Panc1 (cell line): ENCODE measurements at regions not wholly inside any gene's neighbourhood (a gene's known extent, or its start where the extent isn't known, plus 50 kb on each side); places are given as distances from the start of the nearest gene placed in this dataset.

ENCODE experiments used
- ATAC-seq: fragments of 200-7000 bp; cut with Tn5 transposase; 2 replicates; pipeline ENCODE4 v1.9.1; 2020; ENCODE audit warnings: mild to moderate bottlenecking, moderate library complexity
- BruUV-seq: library from RNA; stranded (reverse); fragments of 400-500 nt; replicated peaks from 2 replicates; lab custom pipeline; 2021; lab: Mats Ljungman, UMichigan
- CTCF ChIA-PET: fragments of 300-600 bp; sonication (Branson Sonifier 250); formaldehyde crosslinking; loops from one replicate; lab custom pipeline; 2022; ENCODE audit warnings: antibody characterized with exemption; lab: Charles Lee
- POLR2A ChIA-PET: fragments of 300-600 bp; sonication (Branson Sonifier 250); formaldehyde crosslinking; loops from one replicate; lab custom pipeline; 2022; ENCODE audit warnings: antibody characterized with exemption; lab: Charles Lee
- DNase-seq: peaks from one replicate; pipeline ENCODE4 v3.0.0-alpha.2; 2010; ENCODE audit warnings: low read depth, low spot score
- H3K27ac ChIP-seq: 2 replicates; pipeline ENCODE4 v1.5.1; 2011; ENCODE audit warnings: mild to moderate bottlenecking, low read length, inconsistent platforms
- H3K27me3 ChIP-seq: fragments of 200-500 bp; sonication (Bioruptor generic); 2 replicates; pipeline ENCODE4 v1.6.0; 2014; ENCODE audit warnings: low read length, inconsistent platforms; ENCODE audit not compliant: control insufficient read depth, insufficient read depth
- H3K36me3 ChIP-seq: fragments of 200-500 bp; sonication (Bioruptor generic); 2 replicates; pipeline ENCODE4 v1.5.1; 2014; ENCODE audit warnings: inconsistent platforms, mild to moderate bottlenecking, low read length, moderate library complexity; ENCODE audit not compliant: control insufficient read depth, insufficient read depth
- H3K4me1 ChIP-seq: 2 replicates; pipeline ENCODE4 v1.5.1; 2011; ENCODE audit warnings: inconsistent platforms, mild to moderate bottlenecking, low read length, moderate library complexity; ENCODE audit not compliant: control insufficient read depth, insufficient read depth
- H3K4me3 ChIP-seq, 2 experiments: 2 replicates each; pipeline ENCODE4 v1.5.1; 2011 to 2012; ENCODE audit warnings: low read depth in 2 of 2, low read length in 2 of 2, mild to moderate bottlenecking in 2 of 2, inconsistent platforms in 1 of 2, moderate library complexity in 1 of 2
- H3K9me3 ChIP-seq: fragments of 200-500 bp; sonication (Bioruptor generic); 2 replicates; pipeline ENCODE4 v1.5.1; 2014; ENCODE audit warnings: low read depth, mild to moderate bottlenecking, inconsistent platforms, low read length, moderate library complexity; ENCODE audit not compliant: control insufficient read depth, insufficient read depth
- POLR2AphosphoS5 ChIP-seq: IDR thresholded peaks from 2 replicates; pipeline ENCODE4 v1.6.1; 2012; ENCODE audit warnings: mild to moderate bottlenecking, low read depth, low read length, moderate library complexity
- SIN3A ChIP-seq: IDR thresholded peaks from 2 replicates; pipeline ENCODE4 v1.6.1; 2012; ENCODE audit warnings: low read depth, mild to moderate bottlenecking, low read length, moderate library complexity, borderline replicate concordance; ENCODE audit not compliant: insufficient read depth
- TCF7L2 ChIP-seq: IDR thresholded peaks from 2 replicates; pipeline ENCODE4 v1.6.1; 2011; ENCODE audit warnings: mild to moderate bottlenecking, low read depth, low read length, inconsistent platforms
- in situ Hi-C: cut with HindIII; loops from 2 replicates; pipeline ENCODE4 v1.10.0; 2016; ENCODE audit warnings: low sequenced_read_pairs, low pct_unique_long_range_greater_than_20kb
- intact Hi-C: fragments of 100-400 bp; cut with micrococcal nuclease; formaldehyde crosslinking; loops from one replicate; pipeline ENCODE4 v1.10.0; 2022; ENCODE audit not compliant: unreplicated experiment
- TF ChIP-seq, protein P1 (sequence below), 2 experiments: IDR thresholded peaks; 2 replicates each; pipeline ENCODE4 v1.6.1; 2011 to 2012; ENCODE audit warnings: low read depth in 2 of 2, control low read depth in 1 of 2, low read length in 1 of 2, mild to moderate bottlenecking in 1 of 2, moderate library complexity in 1 of 2; ENCODE audit not compliant: insufficient read depth in 1 of 2
- TF ChIP-seq, protein P2 (sequence below): fragments of 450-650 bp; IDR thresholded peaks from 2 replicates; pipeline ENCODE4 v1.5.1; 2017; ENCODE audit warnings: mild to moderate bottlenecking

DNA sequence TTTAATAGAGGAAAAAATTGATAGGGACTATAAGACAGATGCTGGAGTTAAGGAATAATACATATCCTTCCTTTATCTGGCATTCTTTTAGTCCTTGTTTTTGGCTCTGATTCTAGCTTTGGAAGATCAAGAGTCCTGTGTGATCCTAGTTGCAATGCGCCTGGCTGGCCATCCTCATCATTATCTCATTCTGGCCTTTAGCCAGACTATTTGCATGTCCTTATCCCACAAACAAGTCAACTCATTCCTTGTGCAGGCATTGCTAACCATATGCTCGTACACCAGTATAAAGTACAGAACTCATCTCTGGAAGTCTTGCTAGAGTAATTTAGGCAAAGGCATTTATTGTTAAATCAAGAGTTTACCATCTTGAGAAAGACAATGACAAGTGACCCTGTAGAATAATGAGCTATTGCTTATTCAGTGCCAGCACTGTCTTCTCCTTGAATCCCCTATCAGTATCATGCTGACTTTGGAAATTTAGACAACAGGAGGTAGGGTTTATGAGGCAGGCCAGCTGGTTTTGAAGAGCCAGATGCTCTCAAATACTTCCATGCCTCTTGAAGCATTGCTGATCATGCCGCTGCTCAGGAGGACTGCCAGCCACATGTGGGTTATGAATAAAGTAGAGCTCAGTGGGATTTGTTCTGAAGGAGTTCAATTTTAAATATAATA lies 1730.3 kb upstream of the TENM3 start:
- DNase-seq, result no peak

DNA sequence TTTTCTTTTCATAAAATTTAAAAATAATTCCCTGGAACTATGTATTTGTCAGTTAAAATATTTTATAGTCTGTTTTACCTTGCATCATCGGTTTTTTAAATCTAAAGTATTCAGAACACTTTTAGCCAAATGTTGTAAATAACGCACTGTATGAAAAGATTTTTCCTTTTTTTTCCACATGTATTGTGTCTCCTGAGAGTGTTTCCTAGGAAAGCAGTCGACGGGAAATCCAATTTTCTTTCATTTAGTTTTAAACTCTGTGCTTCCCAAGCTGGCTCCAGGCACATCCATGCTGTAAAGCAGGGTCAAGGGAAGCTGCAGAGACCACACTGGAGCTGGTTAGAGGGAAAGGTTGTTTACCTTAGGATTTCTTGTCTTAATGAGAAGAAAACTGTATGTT lies 1724.3 kb upstream of the TENM3 start:
- no peak for DNase-seq
- in situ Hi-C loops (no loop called here), intact Hi-C loops (no loop called here)
- H3K4me1 ChIP-seq, result no peaks in the 10 kb centered on the region
- no peak for TF ChIP-seq POLR2AphosphoS5
- TF ChIP-seq, protein P1, sequence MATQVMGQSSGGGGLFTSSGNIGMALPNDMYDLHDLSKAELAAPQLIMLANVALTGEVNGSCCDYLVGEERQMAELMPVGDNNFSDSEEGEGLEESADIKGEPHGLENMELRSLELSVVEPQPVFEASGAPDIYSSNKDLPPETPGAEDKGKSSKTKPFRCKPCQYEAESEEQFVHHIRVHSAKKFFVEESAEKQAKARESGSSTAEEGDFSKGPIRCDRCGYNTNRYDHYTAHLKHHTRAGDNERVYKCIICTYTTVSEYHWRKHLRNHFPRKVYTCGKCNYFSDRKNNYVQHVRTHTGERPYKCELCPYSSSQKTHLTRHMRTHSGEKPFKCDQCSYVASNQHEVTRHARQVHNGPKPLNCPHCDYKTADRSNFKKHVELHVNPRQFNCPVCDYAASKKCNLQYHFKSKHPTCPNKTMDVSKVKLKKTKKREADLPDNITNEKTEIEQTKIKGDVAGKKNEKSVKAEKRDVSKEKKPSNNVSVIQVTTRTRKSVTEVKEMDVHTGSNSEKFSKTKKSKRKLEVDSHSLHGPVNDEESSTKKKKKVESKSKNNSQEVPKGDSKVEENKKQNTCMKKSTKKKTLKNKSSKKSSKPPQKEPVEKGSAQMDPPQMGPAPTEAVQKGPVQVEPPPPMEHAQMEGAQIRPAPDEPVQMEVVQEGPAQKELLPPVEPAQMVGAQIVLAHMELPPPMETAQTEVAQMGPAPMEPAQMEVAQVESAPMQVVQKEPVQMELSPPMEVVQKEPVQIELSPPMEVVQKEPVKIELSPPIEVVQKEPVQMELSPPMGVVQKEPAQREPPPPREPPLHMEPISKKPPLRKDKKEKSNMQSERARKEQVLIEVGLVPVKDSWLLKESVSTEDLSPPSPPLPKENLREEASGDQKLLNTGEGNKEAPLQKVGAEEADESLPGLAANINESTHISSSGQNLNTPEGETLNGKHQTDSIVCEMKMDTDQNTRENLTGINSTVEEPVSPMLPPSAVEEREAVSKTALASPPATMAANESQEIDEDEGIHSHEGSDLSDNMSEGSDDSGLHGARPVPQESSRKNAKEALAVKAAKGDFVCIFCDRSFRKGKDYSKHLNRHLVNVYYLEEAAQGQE (IDR thresholded peaks at IDR 0.05; ENCODE audit: insufficient read depth in 1 of 2, low read depth in 2 of 2, low read length in 1 of 2), result no peak
- TF ChIP-seq TCF7L2, result no peak
- TF ChIP-seq, protein P2, sequence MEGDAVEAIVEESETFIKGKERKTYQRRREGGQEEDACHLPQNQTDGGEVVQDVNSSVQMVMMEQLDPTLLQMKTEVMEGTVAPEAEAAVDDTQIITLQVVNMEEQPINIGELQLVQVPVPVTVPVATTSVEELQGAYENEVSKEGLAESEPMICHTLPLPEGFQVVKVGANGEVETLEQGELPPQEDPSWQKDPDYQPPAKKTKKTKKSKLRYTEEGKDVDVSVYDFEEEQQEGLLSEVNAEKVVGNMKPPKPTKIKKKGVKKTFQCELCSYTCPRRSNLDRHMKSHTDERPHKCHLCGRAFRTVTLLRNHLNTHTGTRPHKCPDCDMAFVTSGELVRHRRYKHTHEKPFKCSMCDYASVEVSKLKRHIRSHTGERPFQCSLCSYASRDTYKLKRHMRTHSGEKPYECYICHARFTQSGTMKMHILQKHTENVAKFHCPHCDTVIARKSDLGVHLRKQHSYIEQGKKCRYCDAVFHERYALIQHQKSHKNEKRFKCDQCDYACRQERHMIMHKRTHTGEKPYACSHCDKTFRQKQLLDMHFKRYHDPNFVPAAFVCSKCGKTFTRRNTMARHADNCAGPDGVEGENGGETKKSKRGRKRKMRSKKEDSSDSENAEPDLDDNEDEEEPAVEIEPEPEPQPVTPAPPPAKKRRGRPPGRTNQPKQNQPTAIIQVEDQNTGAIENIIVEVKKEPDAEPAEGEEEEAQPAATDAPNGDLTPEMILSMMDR, result no peak
- no peak for TF ChIP-seq SIN3A
- no peak for ATAC-seq
- no peaks in the 10 kb centered on the region for H3K27me3 ChIP-seq
- ChIA-PET POLR2A (no interaction called here), CTCF (no interaction called here)
- no peak overlapping the region for H3K27ac ChIP-seq
- no peak overlapping the region for H3K4me3 ChIP-seq
- no peaks in the 10 kb centered on the region for H3K9me3 ChIP-seq
- no TSS peak for BruUV-seq
- H3K36me3 ChIP-seq, result no peaks in the 10 kb centered on the region

More for the DNA sequence above, 1730.3 kb upstream of the TENM3 start:
- ATAC-seq, result no peak
- POLR2A ChIA-PET, result no interaction called here
- Histone ChIP-seq H3K4me3 (no peak overlapping the region), H3K27me3 (no peaks in the 10 kb centered on the region), H3K36me3 (no peaks in the 10 kb centered on the region), H3K4me1 (no peaks in the 10 kb centered on the region), H3K27ac (no peak overlapping the region), H3K9me3 (no peaks in the 10 kb centered on the region)
- intact Hi-C loops (no loop called here), in situ Hi-C loops (no loop called here)
- TF ChIP-seq TCF7L2 (no peak), POLR2AphosphoS5 (no peak), SIN3A (no peak)
- TF ChIP-seq, protein P1 (IDR thresholded peaks at IDR 0.05; ENCODE audit: insufficient read depth in 1 of 2, low read depth in 2 of 2, low read length in 1 of 2), result no peak
- TF ChIP-seq, protein P2, result no peak
- CTCF ChIA-PET, result no interaction called here
- BruUV-seq, result no TSS peak
